ENCODE measurements at regions not wholly inside any gene's neighbourhood (a gene's known extent, or its start where the extent isn't known, plus 50 kb on each side); places are given as distances from the start of the nearest gene placed in this dataset.
"Not testable (repeated sequence)": the region's sequence is repeated elsewhere in the genome, so short reads cannot be mapped to it uniquely, and the experiment has no call there.

GRCh38 chr2:39585531-39585930, 80.2 kb upstream of the TMEM178A start:
- H3K36me3 Mint-ChIP-seq; H3K4me1 Mint-ChIP-seq; H3K4me1 ChIP-seq (ENCODE audit: control insufficient read depth, insufficient read depth, low read length, poor library complexity, severe bottlenecking); H3K27ac ChIP-seq (ENCODE audit: insufficient read depth, low read length, poor library complexity, severe bottlenecking); H3K4me3 ChIP-seq (ENCODE audit: low read depth, low read length); H3K4me3 Mint-ChIP-seq; H3K27me3 Mint-ChIP-seq; ATAC-seq (ENCODE audit: low read depth in 2 of 2); H3K27ac Mint-ChIP-seq; DNase-seq; H3K36me3 ChIP-seq (ENCODE audit: control insufficient read depth, insufficient read depth, low read length); H3K27me3 ChIP-seq (ENCODE audit: control insufficient read depth, insufficient read depth, low read length); H3K9me3 ChIP-seq (ENCODE audit: control insufficient read depth in 2 of 2, low read length in 2 of 2): not testable (repeated sequence)
- peaks cover 0 to 12% (median 3%) of the 10 kb centered on the region in 7 donors for H3K9me3 Mint-ChIP-seq

GRCh38 chr2:39587168-39587567, 78.5 kb upstream of the TMEM178A start:
- H3K4me3 ChIP-seq (ENCODE audit: low read depth, low read length): no peak overlapping the region
- H3K27me3 Mint-ChIP-seq: peaks cover 6% of the 10 kb centered on the region
- DNase-seq (no peak), ATAC-seq (ENCODE audit: low read depth in 2 of 2) (no peak)
- no peaks in the 10 kb centered on the region for H3K4me1 Mint-ChIP-seq
- H3K9me3 Mint-ChIP-seq: peaks cover 0 to 3% (median 2%) of the 10 kb centered on the region in 7 donors
- no peaks in the 10 kb centered on the region for H3K9me3 ChIP-seq (ENCODE audit: control insufficient read depth in 2 of 2, low read length in 2 of 2)
- no peaks in the 10 kb centered on the region for H3K36me3 ChIP-seq (ENCODE audit: control insufficient read depth, insufficient read depth, low read length)
- H3K4me3 Mint-ChIP-seq: no peak overlapping the region
- peaks cover 3% of the 10 kb centered on the region for H3K36me3 Mint-ChIP-seq
- no peak overlapping the region for H3K27ac ChIP-seq (ENCODE audit: insufficient read depth, low read length, poor library complexity, severe bottlenecking)
- no peak overlapping the region for H3K27ac Mint-ChIP-seq
- no peaks in the 10 kb centered on the region for H3K4me1 ChIP-seq (ENCODE audit: control insufficient read depth, insufficient read depth, low read length, poor library complexity, severe bottlenecking)
- no peaks in the 10 kb centered on the region for H3K27me3 ChIP-seq (ENCODE audit: control insufficient read depth, insufficient read depth, low read length)

- Mint-ChIP-seq H3K27ac (no peak overlapping the region), H3K36me3 (peaks cover 3% of the 10 kb centered on the region)
- ATAC-seq (ENCODE audit: low read depth in 2 of 2): no peak
These were observed 78.1 kb upstream of the TMEM178A start for GRCh38 chr2:39587641-39588040.

GRCh38 chr2:39593439-39594393, 72.0 kb upstream of the TMEM178A start:
- no peak overlapping the region for H3K4me3 ChIP-seq (ENCODE audit: low read depth, low read length)
- no peaks in the 10 kb centered on the region for H3K27me3 Mint-ChIP-seq
- no peaks in the 10 kb centered on the region for H3K9me3 Mint-ChIP-seq
- no peaks in the 10 kb centered on the region for H3K4me1 Mint-ChIP-seq
- ATAC-seq (ENCODE audit: low read depth in 2 of 2) (no peak), DNase-seq (peak in 1 of 3 donors; percentile 22)
- H3K27me3 ChIP-seq (ENCODE audit: control insufficient read depth, insufficient read depth, low read length): no peaks in the 10 kb centered on the region
- no peaks in the 10 kb centered on the region for H3K9me3 ChIP-seq (ENCODE audit: control insufficient read depth in 2 of 2, low read length in 2 of 2)
- H3K27ac Mint-ChIP-seq: no peak overlapping the region
- no peaks in the 10 kb centered on the region for H3K36me3 ChIP-seq (ENCODE audit: control insufficient read depth, insufficient read depth, low read length)
- H3K27ac ChIP-seq (ENCODE audit: insufficient read depth, low read length, poor library complexity, severe bottlenecking): no peak overlapping the region
- H3K4me3 Mint-ChIP-seq: no peak overlapping the region
- no peaks in the 10 kb centered on the region for H3K36me3 Mint-ChIP-seq
- H3K4me1 ChIP-seq (ENCODE audit: control insufficient read depth, insufficient read depth, low read length, poor library complexity, severe bottlenecking): no peaks in the 10 kb centered on the region

More at GRCh38 chr2:39587641-39588040, 78.1 kb upstream of the TMEM178A start:
- Histone ChIP-seq H3K4me3 (ENCODE audit: low read depth, low read length) (no peak overlapping the region), H3K4me1 (ENCODE audit: control insufficient read depth, insufficient read depth, low read length, poor library complexity, severe bottlenecking) (no peaks in the 10 kb centered on the region), H3K27ac (ENCODE audit: insufficient read depth, low read length, poor library complexity, severe bottlenecking) (no peak overlapping the region), H3K27me3 (ENCODE audit: control insufficient read depth, insufficient read depth, low read length) (no peaks in the 10 kb centered on the region), H3K36me3 (ENCODE audit: control insufficient read depth, insufficient read depth, low read length) (no peaks in the 10 kb centered on the region), H3K9me3 (ENCODE audit: control insufficient read depth in 2 of 2, low read length in 2 of 2) (no peaks in the 10 kb centered on the region)
- no peak for DNase-seq
- Mint-ChIP-seq H3K4me1 (no peaks in the 10 kb centered on the region), H3K9me3 (peaks cover 0 to 3% (median 2%) of the 10 kb centered on the region in 7 donors), H3K27me3 (peaks cover 6% of the 10 kb centered on the region), H3K4me3 (no peak overlapping the region)

GRCh38 chr2:39595116-39595515, 70.6 kb upstream of the TMEM178A start:
- H3K4me3 ChIP-seq (ENCODE audit: low read depth, low read length): no peak overlapping the region
- Mint-ChIP-seq H3K27ac (no peak overlapping the region), H3K27me3 (no peaks in the 10 kb centered on the region), H3K4me1 (no peaks in the 10 kb centered on the region), H3K4me3 (no peak overlapping the region), H3K9me3 (no peaks in the 10 kb centered on the region), H3K36me3 (no peaks in the 10 kb centered on the region)
- no peaks in the 10 kb centered on the region for H3K4me1 ChIP-seq (ENCODE audit: control insufficient read depth, insufficient read depth, low read length, poor library complexity, severe bottlenecking)
- no peak overlapping the region for H3K27ac ChIP-seq (ENCODE audit: insufficient read depth, low read length, poor library complexity, severe bottlenecking)
- no peaks in the 10 kb centered on the region for H3K27me3 ChIP-seq (ENCODE audit: control insufficient read depth, insufficient read depth, low read length)
- no peaks in the 10 kb centered on the region for H3K36me3 ChIP-seq (ENCODE audit: control insufficient read depth, insufficient read depth, low read length)
- DNase-seq (no peak), ATAC-seq (ENCODE audit: low read depth in 2 of 2) (no peak)
- no peaks in the 10 kb centered on the region for H3K9me3 ChIP-seq (ENCODE audit: control insufficient read depth in 2 of 2, low read length in 2 of 2)

GRCh38 chr2:39597314-39597713, 68.4 kb upstream of the TMEM178A start:
- Histone ChIP-seq H3K4me1 (ENCODE audit: control insufficient read depth, insufficient read depth, low read length, poor library complexity, severe bottlenecking) (no peaks in the 10 kb centered on the region), H3K9me3 (ENCODE audit: control insufficient read depth in 2 of 2, low read length in 2 of 2) (no peaks in the 10 kb centered on the region), H3K36me3 (ENCODE audit: control insufficient read depth, insufficient read depth, low read length) (no peaks in the 10 kb centered on the region), H3K27me3 (ENCODE audit: control insufficient read depth, insufficient read depth, low read length) (no peaks in the 10 kb centered on the region), H3K27ac (ENCODE audit: insufficient read depth, low read length, poor library complexity, severe bottlenecking) (no peak overlapping the region), H3K4me3 (ENCODE audit: low read depth, low read length) (no peak overlapping the region)
- Mint-ChIP-seq H3K27me3 (no peaks in the 10 kb centered on the region), H3K4me3 (no peak overlapping the region), H3K36me3 (no peaks in the 10 kb centered on the region), H3K9me3 (no peaks in the 10 kb centered on the region), H3K4me1 (no peaks in the 10 kb centered on the region), H3K27ac (no peak overlapping the region)
- DNase-seq (no peak), ATAC-seq (ENCODE audit: low read depth in 2 of 2) (no peak)

GRCh38 chr2:39602616-39603015, 63.1 kb upstream of the TMEM178A start:
- Mint-ChIP-seq H3K4me3 (no peak overlapping the region), H3K36me3 (no peaks in the 10 kb centered on the region), H3K9me3 (peaks cover 0 to 3% (median 0%) of the 10 kb centered on the region in 7 donors), H3K27me3 (peaks cover 10% of the 10 kb centered on the region), H3K27ac (no peak overlapping the region), H3K4me1 (no peaks in the 10 kb centered on the region)
- DNase-seq (no peak), ATAC-seq (ENCODE audit: low read depth in 2 of 2) (no peak)
- Histone ChIP-seq H3K4me1 (ENCODE audit: control insufficient read depth, insufficient read depth, low read length, poor library complexity, severe bottlenecking) (no peaks in the 10 kb centered on the region), H3K27me3 (ENCODE audit: control insufficient read depth, insufficient read depth, low read length) (peaks cover 7% of the 10 kb centered on the region), H3K27ac (ENCODE audit: insufficient read depth, low read length, poor library complexity, severe bottlenecking) (no peak overlapping the region), H3K9me3 (ENCODE audit: control insufficient read depth in 2 of 2, low read length in 2 of 2) (no peaks in the 10 kb centered on the region), H3K36me3 (ENCODE audit: control insufficient read depth, insufficient read depth, low read length) (no peaks in the 10 kb centered on the region), H3K4me3 (ENCODE audit: low read depth, low read length) (no peak overlapping the region)

GRCh38 chr2:39603436-39603835, 62.3 kb upstream of the TMEM178A start:
- Mint-ChIP-seq H3K36me3 (no peaks in the 10 kb centered on the region), H3K27me3 (peaks cover 10% of the 10 kb centered on the region), H3K27ac (no peak overlapping the region), H3K4me1 (no peaks in the 10 kb centered on the region), H3K9me3 (peaks cover 0 to 3% (median 0%) of the 10 kb centered on the region in 7 donors), H3K4me3 (no peak overlapping the region)
- no peaks in the 10 kb centered on the region for H3K4me1 ChIP-seq (ENCODE audit: control insufficient read depth, insufficient read depth, low read length, poor library complexity, severe bottlenecking)
- H3K27me3 ChIP-seq (ENCODE audit: control insufficient read depth, insufficient read depth, low read length): peaks cover 7% of the 10 kb centered on the region
- H3K27ac ChIP-seq (ENCODE audit: insufficient read depth, low read length, poor library complexity, severe bottlenecking): no peak overlapping the region
- no peak overlapping the region for H3K4me3 ChIP-seq (ENCODE audit: low read depth, low read length)
- no peaks in the 10 kb centered on the region for H3K36me3 ChIP-seq (ENCODE audit: control insufficient read depth, insufficient read depth, low read length)
- no peak for DNase-seq
- no peaks in the 10 kb centered on the region for H3K9me3 ChIP-seq (ENCODE audit: control insufficient read depth in 2 of 2, low read length in 2 of 2)
- no peak for ATAC-seq (ENCODE audit: low read depth in 2 of 2)

Measured in CD4-positive, CD25-positive, alpha-beta regulatory T cell (primary cell).